GM19438 (cell line): ENCODE measurements at regions not wholly inside any gene's neighbourhood (a gene's known extent, or its start where the extent isn't known, plus 50 kb on each side); places are given as distances from the start of the nearest gene placed in this dataset.
"Not testable (repeated sequence)": the region's sequence is repeated elsewhere in the genome, so short reads cannot be mapped to it uniquely, and the experiment has no call there.

Experiments used
- ATAC-seq: cut with Tn5 transposase; IDR thresholded peaks from one replicate; pipeline ENCODE4 v1.9.1; 2021; ENCODE audit warnings: low read depth; ENCODE audit not compliant: unreplicated experiment

DNA sequence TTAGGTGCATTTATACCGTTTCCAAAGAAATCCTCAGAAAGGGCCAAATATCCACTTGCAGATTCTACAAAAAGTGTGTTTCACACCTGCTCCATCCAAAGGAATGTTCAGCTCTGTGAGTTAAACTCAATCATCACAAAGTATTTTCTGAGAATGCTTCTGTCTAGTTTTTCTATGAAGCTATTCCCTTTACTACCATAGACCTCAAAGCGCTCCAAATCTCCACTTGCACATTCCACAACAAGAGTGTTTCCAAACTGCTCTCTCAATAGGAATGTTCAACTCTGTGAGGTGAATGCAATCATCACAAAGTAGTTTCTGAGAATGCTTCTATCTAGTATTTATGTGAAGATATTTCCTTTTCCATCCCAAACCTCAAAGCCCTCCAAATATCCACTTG lies 412.7 kb upstream of the WSB1 start:
- not testable (repeated sequence) for ATAC-seq

DNA sequence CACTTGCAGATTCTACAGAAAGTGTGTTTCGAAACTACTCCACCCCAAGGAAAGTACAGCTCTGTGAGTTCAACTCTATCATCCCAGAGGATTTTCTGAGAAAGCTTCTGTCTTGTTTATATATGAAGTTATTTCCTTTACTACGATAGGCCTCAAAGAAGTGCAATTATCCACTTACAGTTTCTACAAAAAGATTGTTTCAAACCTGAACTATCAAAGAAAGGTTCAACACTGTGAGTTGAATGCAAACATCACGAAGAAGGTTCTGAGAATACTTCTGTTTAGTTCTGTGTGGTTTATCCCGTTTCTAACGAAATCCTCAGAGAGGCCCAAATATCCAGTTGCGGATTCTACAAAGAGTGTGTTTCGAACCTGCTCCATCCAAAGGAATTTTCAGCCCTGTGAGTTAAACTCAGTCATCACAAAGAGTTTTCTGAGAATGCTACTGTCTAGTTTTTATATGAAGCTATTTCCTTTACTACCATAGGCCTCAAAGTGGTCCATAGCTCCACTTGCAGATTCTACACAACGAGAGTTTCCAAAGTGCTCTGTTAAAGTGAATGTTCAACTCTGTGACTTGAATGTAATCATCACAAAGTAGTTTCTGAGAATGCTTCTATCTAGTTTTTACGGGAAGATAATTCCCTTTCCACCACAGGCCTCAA lies 411.7 kb upstream of the WSB1 start:
- ATAC-seq, result peak; percentile 51

DNA sequence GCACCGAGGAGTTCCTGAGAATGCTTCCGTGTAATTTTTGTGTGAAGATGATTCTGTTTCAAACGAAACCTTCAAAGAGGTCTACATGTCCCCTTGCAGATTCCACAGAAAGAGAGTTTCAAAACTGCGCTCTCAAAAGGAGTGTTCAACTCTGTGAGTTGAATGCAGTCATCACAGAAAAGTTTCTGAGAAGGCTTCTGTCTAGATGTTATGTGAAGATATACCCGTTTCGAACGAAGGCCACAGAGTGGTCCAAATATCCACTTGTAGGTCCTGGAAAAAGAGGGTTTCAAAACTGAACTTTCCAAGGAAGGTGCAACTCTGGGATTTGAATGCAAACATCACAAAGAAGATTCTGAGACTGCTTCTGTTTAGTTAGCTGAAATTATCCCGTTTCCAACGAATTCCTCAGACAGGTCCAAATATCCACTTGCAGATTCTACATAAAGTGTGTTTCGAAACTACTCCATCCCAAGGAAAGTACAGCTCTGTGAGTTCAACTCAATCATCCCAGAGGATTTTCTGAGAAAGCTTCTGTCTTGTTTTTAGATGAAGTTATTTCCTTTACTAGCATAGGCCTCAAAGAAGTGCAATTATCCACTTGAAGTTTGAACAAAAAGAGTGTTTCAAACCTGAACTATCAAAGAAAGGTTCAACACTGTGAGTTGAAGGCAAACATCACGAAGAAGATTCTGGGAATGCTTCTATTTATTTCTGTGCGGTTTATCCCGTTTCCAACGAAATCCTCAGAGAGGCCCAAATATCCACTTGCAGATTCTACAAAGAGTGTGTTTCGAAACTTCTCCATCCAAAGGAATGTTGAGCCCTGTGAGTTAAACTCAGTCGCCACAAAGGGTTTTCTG lies 409.8 kb upstream of the WSB1 start:
- not testable (repeated sequence) for ATAC-seq

DNA sequence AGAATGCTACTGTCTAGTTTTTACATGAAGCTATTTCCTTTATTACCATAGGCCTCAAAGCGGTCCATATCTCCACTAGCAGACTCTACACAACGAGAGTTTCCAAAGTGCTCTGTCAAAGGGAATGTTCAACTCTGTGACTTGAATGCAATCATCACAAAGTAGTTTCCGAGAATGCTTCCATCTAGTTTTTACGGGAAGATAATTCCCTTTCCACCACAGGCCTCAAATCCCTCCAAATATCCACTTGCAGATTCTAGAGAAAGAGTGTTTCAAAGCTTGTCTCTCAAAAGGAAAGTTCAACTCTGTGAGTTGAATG lies 409.2 kb upstream of the WSB1 start:
- not testable (repeated sequence) for ATAC-seq

DNA sequence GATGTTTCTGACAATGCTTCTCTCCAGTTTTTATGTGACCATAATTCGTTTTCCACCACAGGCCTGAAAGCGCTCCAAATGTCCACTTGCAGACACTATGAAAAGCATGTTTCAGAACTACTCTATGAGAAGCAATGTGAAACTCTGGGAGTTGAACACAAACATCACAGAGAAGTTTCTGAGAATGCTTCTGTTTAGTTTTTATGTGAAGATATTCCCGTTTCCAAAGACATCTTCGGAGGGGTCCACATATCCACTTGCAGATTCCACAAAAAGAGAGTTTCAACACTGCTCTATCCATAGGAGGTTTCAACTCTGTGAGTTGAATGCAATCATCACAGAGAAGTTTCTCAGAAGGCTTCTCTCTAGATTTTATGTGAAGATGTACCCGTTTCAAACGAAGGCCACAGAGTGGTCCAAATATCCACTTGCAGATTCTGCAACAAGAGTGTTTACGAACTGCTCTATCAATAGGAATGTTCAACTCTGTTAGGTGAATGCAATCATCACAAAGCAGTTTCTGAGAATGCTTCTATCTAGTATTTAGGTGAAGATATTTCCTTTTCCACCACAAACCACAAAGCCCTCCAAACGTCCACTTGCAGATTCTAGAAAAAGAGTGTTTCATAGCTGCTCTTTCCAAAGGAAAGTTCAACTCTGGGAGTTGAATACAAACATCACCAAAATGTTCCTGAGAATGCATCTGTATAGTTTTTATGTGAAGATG lies 408.5 kb upstream of the WSB1 start:
- not testable (repeated sequence) for ATAC-seq
